SU-DHL-6 (cell line): ENCODE measurements at regions not wholly inside any gene's neighbourhood (a gene's known extent, or its start where the extent isn't known, plus 50 kb on each side); places are given as distances from the start of the nearest gene placed in this dataset.

Experiments
- EZH2phosphoT487 ChIP-seq: fragments of 200-600 bp; sonication (generic), shearing (Covaris generic); conservative IDR thresholded peaks from 2 replicates; pipeline ENCODE4 v1.6.1; 2018; ENCODE audit warnings: mild to moderate bottlenecking, antibody characterized with exemption, low read length, moderate library complexity, mixed read lengths
- TF ChIP-seq, protein P1 (sequence below): fragments of 200-600 bp; sonication (generic); IDR thresholded peaks from one replicate; pipeline ENCODE4 v1.5.1; 2017; ENCODE audit warnings: antibody characterized with exemption, mild to moderate bottlenecking, low read length, moderate library complexity; ENCODE audit not compliant: insufficient read depth, poor library complexity, severe bottlenecking

- TF ChIP-seq, protein P1, sequence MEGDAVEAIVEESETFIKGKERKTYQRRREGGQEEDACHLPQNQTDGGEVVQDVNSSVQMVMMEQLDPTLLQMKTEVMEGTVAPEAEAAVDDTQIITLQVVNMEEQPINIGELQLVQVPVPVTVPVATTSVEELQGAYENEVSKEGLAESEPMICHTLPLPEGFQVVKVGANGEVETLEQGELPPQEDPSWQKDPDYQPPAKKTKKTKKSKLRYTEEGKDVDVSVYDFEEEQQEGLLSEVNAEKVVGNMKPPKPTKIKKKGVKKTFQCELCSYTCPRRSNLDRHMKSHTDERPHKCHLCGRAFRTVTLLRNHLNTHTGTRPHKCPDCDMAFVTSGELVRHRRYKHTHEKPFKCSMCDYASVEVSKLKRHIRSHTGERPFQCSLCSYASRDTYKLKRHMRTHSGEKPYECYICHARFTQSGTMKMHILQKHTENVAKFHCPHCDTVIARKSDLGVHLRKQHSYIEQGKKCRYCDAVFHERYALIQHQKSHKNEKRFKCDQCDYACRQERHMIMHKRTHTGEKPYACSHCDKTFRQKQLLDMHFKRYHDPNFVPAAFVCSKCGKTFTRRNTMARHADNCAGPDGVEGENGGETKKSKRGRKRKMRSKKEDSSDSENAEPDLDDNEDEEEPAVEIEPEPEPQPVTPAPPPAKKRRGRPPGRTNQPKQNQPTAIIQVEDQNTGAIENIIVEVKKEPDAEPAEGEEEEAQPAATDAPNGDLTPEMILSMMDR: no peak
- TF ChIP-seq EZH2phosphoT487: no peak
Observed at GRCh38 chr7:25712500-25712899, 439.5 kb upstream of the NFE2L3 start.
